Coronary artery (tissue), 2 donors: ENCODE measurements at regions not wholly inside any gene's neighbourhood (a gene's known extent, or its start where the extent isn't known, plus 50 kb on each side); places are given as distances from the start of the nearest gene placed in this dataset.

ENCODE experiments used
- DNase-seq: peaks from one replicate; pipeline ENCODE4 v3.0.0-alpha.2; 2017; ENCODE audit warnings: low spot score
- H3K27ac ChIP-seq, 2 donors: fragments of 200-600 bp; sonication (generic); one replicate each; pipeline ENCODE4 v1.5.1; 2016 to 2019
- H3K4me3 ChIP-seq: fragments of 200-600 bp; sonication (generic); 2 replicates; pipeline ENCODE4 v1.5.1; 2016; ENCODE audit warnings: mild to moderate bottlenecking, moderate library complexity
- CTCF ChIP-seq: fragments of 200-600 bp; sonication (generic); IDR thresholded peaks from one replicate; pipeline ENCODE4 v1.5.1; 2019; ENCODE audit warnings: antibody characterized with exemption

- H3K4me3 ChIP-seq = no peak overlapping the region
- DNase-seq = no peak
- no peak for TF ChIP-seq CTCF
- H3K27ac ChIP-seq = no peak overlapping the region
Observed at GRCh38 chr4:45331802-45332201, 605.4 kb upstream of the GNPDA2 start.

- no peak overlapping the region for H3K4me3 ChIP-seq
- no peak overlapping the region for H3K27ac ChIP-seq
- TF ChIP-seq CTCF = no peak
- DNase-seq = no peak
Observed at GRCh38 chr4:45327544-45327943, 601.2 kb upstream of the GNPDA2 start.

GRCh38 chr4:45324455-45325417 lies 598.4 kb upstream of the GNPDA2 start:
- DNase-seq = no peak
- no peak for TF ChIP-seq CTCF
- H3K27ac ChIP-seq = no peak overlapping the region
- H3K4me3 ChIP-seq = no peak overlapping the region

GRCh38 chr4:45323453-45324058 lies 597.2 kb upstream of the GNPDA2 start:
- TF ChIP-seq CTCF = no peak
- H3K27ac ChIP-seq = no peak overlapping the region

GRCh38 chr4:45317739-45318138 lies 591.4 kb upstream of the GNPDA2 start:
- no peak overlapping the region for H3K4me3 ChIP-seq
- H3K27ac ChIP-seq = no peak overlapping the region
- TF ChIP-seq CTCF = no peak
- DNase-seq = no peak

More at GRCh38 chr4:45323453-45324058, 597.2 kb upstream of the GNPDA2 start:
- H3K4me3 ChIP-seq = no peak overlapping the region
- DNase-seq = no peak

- TF ChIP-seq CTCF = no peak
- Histone ChIP-seq H3K4me3 (peak overlapping the region; percentile 16), H3K27ac (no peak overlapping the region)
- DNase-seq = no peak
Observed at GRCh38 chr4:45317276-45317675, 590.9 kb upstream of the GNPDA2 start.
